Stimulated activated CD4-positive, alpha-beta T cell treated with anti-CD3 and anti-CD28 coated beads, Interleukin-12 subunit alpha, Interleukin-12 subunit beta, amount 100 ng/mL, for 48 hours (primary cell): ENCODE measurements at regions not wholly inside any gene's neighbourhood (a gene's known extent, or its start where the extent isn't known, plus 50 kb on each side); places are given as distances from the start of the nearest gene placed in this dataset.

Experiments used
- DNase-seq, 3 donors: peaks; one replicate each; pipeline ENCODE4 v3.0.0-alpha.2; 2020; ENCODE audit warnings: low read depth in 2 of 3, low spot score in 1 of 3

- no peak for DNase-seq
Measured at GRCh38 chr5:167713896-167714295, 577.5 kb upstream of the WWC1 start.

GRCh38 chr5:167716126-167716775 lies 575.2 kb upstream of the WWC1 start:
- DNase-seq: no peak

- DNase-seq: no peak
Measured at GRCh38 chr5:167720259-167720658, 571.2 kb upstream of the WWC1 start.

GRCh38 chr5:167720676-167721260 lies 570.7 kb upstream of the WWC1 start:
- DNase-seq: no peak

- no peak for DNase-seq
Measured at GRCh38 chr5:167721926-167722440, 569.5 kb upstream of the WWC1 start.

- DNase-seq: peak; percentile 31 to 64 (median 47)
Measured at GRCh38 chr5:167723254-167723871, 568.1 kb upstream of the WWC1 start.

GRCh38 chr5:167725264-167725663 lies 566.2 kb upstream of the WWC1 start:
- DNase-seq: no peak

- no peak for DNase-seq
Measured at GRCh38 chr5:167725741-167726140, 565.7 kb upstream of the WWC1 start.

GRCh38 chr5:167726642-167727041 lies 564.8 kb upstream of the WWC1 start:
- DNase-seq: no peak

GRCh38 chr5:167730121-167730520 lies 561.3 kb upstream of the WWC1 start:
- DNase-seq: no peak

GRCh38 chr5:167730656-167731055 lies 560.8 kb upstream of the WWC1 start:
- no peak for DNase-seq

- no peak for DNase-seq
Measured at GRCh38 chr5:167731951-167732350, 559.5 kb upstream of the WWC1 start.

GRCh38 chr5:167732499-167732898 lies 558.9 kb upstream of the WWC1 start:
- no peak for DNase-seq

GRCh38 chr5:167736992-167737391 lies 554.5 kb upstream of the WWC1 start:
- no peak for DNase-seq

GRCh38 chr5:167743695-167744464 lies 547.6 kb upstream of the WWC1 start:
- no peak for DNase-seq

GRCh38 chr5:167745868-167746267 lies 545.6 kb upstream of the WWC1 start:
- DNase-seq: no peak

GRCh38 chr5:167750586-167750985 lies 540.9 kb upstream of the WWC1 start:
- DNase-seq: no peak

GRCh38 chr5:167752936-167753335 lies 538.5 kb upstream of the WWC1 start:
- DNase-seq: no peak

GRCh38 chr5:167753725-167754490 lies 537.5 kb upstream of the WWC1 start:
- DNase-seq: no peak

- DNase-seq: no peak
Measured at GRCh38 chr5:167754501-167755021, 536.9 kb upstream of the WWC1 start.

GRCh38 chr5:167755420-167755819 lies 536.0 kb upstream of the WWC1 start:
- no peak for DNase-seq
